GM12891 (cell line): ENCODE measurements at regions not wholly inside any gene's neighbourhood (a gene's known extent, or its start where the extent isn't known, plus 50 kb on each side); places are given as distances from the start of the nearest gene placed in this dataset.

Experiments
- PAX5 ChIP-seq: IDR thresholded peaks from 2 replicates; pipeline ENCODE4 v1.6.1; 2011; ENCODE audit warnings: low read length, moderate library complexity, mild to moderate bottlenecking; ENCODE audit not compliant: insufficient read depth, severe bottlenecking
- POLR2A ChIP-seq: IDR thresholded peaks from 2 replicates; pipeline ENCODE4 v1.6.1; 2011; ENCODE audit warnings: low read depth, low read length, control low read depth
- POLR2AphosphoS5 ChIP-seq: IDR thresholded peaks from 2 replicates; pipeline ENCODE4 v1.6.1; 2011; ENCODE audit warnings: low read depth, low read length, control low read depth
- POU2F2 ChIP-seq: IDR thresholded peaks from 2 replicates; pipeline ENCODE4 v1.6.1; 2011; ENCODE audit warnings: low read depth, mild to moderate bottlenecking, control low read depth, low read length, moderate library complexity
- SPI1 ChIP-seq: IDR thresholded peaks from 2 replicates; pipeline ENCODE4 v1.6.1; 2011; ENCODE audit warnings: low read depth, low read length, control low read depth
- TAF1 ChIP-seq: IDR thresholded peaks from 2 replicates; pipeline ENCODE4 v1.6.1; 2011; ENCODE audit warnings: low read depth, low read length, control low read depth

- TF ChIP-seq POLR2AphosphoS5 (no peak), POLR2A (no peak), TAF1 (no peak), SPI1 (no peak), POU2F2 (no peak), PAX5 (no peak)
Measured at GRCh38 chr6:113048741-113049140, 701.6 kb downstream of the RFPL4B start.
